Fibroblast of the aortic adventitia (primary cell): ENCODE measurements at regions not wholly inside any gene's neighbourhood (a gene's known extent, or its start where the extent isn't known, plus 50 kb on each side); places are given as distances from the start of the nearest gene placed in this dataset.

Experiments used
- DNase-seq: peaks from one replicate; pipeline ENCODE4 v3.0.0-alpha.2; 2010; ENCODE audit warnings: low read depth
- H3K4me3 ChIP-seq: 2 replicates; pipeline ENCODE4 v1.5.1; 2011; ENCODE audit warnings: low read depth, mild to moderate bottlenecking, control low read depth, low read length, moderate library complexity
- TF ChIP-seq, protein P1 (sequence below): IDR thresholded peaks from 2 replicates; pipeline ENCODE4 v1.5.1; 2011; ENCODE audit warnings: mild to moderate bottlenecking, low read length, control low read depth, inconsistent platforms; ENCODE audit not compliant: insufficient read depth

- no peak for DNase-seq
- TF ChIP-seq, protein P1, sequence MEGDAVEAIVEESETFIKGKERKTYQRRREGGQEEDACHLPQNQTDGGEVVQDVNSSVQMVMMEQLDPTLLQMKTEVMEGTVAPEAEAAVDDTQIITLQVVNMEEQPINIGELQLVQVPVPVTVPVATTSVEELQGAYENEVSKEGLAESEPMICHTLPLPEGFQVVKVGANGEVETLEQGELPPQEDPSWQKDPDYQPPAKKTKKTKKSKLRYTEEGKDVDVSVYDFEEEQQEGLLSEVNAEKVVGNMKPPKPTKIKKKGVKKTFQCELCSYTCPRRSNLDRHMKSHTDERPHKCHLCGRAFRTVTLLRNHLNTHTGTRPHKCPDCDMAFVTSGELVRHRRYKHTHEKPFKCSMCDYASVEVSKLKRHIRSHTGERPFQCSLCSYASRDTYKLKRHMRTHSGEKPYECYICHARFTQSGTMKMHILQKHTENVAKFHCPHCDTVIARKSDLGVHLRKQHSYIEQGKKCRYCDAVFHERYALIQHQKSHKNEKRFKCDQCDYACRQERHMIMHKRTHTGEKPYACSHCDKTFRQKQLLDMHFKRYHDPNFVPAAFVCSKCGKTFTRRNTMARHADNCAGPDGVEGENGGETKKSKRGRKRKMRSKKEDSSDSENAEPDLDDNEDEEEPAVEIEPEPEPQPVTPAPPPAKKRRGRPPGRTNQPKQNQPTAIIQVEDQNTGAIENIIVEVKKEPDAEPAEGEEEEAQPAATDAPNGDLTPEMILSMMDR = no peak
Observed at GRCh38 chr20:41956338-41957074, 338.3 kb upstream of the CHD6 start.

GRCh38 chr20:41952166-41952565 is 334.0 kb upstream of the CHD6 start:
- H3K4me3 ChIP-seq = no peak overlapping the region
- DNase-seq = no peak
- TF ChIP-seq, protein P1 = no peak

More at GRCh38 chr20:41956338-41957074, 338.3 kb upstream of the CHD6 start:
- no peak overlapping the region for H3K4me3 ChIP-seq

- TF ChIP-seq, protein P1 = no peak
- H3K4me3 ChIP-seq = no peak overlapping the region
- DNase-seq = no peak
Observed at GRCh38 chr20:41951615-41952014, 333.4 kb upstream of the CHD6 start.

- H3K4me3 ChIP-seq = no peak overlapping the region
- DNase-seq = no peak
- TF ChIP-seq, protein P1 = no peak
Observed at GRCh38 chr20:41939659-41940058, 321.5 kb upstream of the CHD6 start.

DNA sequence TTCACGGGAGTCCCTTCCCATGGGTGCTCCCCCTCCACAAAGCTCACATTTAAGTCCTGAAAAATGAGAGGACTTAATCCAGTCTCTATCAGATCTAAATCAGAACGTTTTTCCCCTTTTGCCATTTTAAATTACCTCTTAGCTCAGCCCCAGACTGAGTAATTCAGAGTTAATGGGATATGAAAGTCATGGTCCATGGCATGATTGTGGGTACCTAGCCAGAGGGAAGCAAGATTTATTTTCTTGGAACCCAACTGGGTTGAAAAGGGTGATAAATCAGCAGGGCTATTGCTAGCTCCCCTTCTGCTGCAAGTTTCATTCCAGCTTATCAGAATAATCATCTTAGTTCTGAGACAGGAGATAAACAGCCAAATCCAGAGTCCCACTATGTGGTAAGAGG is 320.2 kb upstream of the CHD6 start:
- no peak for DNase-seq
- H3K4me3 ChIP-seq = no peak overlapping the region
- TF ChIP-seq, protein P1 = no peak

DNA sequence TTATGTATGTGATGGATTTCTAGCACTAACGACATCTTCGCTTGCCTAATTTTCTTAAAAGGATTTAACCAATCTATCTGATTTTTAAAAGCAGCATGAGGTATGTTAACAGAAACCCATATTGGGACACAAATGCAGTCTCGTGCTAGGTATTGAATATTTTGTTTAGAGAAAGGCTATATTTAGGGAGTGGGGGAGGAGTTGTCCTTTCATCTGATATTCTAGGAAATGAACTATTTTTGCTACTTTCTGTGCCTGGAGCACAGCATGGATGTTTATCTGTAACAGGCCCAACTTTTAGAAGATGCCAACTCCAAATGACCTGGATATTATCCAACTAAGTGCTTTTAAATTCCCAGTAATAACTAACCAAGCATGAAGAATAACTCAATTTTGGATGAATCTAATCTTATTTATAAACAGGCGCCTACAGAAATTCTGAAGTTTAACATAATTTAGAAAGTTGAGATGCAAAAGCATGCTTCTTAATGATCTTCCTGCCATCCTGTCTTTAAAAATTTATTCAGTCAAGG is 317.1 kb upstream of the CHD6 start:
- H3K4me3 ChIP-seq = no peak overlapping the region
- TF ChIP-seq, protein P1 = no peak

More for the DNA sequence above, 317.1 kb upstream of the CHD6 start:
- no peak for DNase-seq
